ENCODE measurements at regions not wholly inside any gene's neighbourhood (a gene's known extent, or its start where the extent isn't known, plus 50 kb on each side); places are given as distances from the start of the nearest gene placed in this dataset.

DNA sequence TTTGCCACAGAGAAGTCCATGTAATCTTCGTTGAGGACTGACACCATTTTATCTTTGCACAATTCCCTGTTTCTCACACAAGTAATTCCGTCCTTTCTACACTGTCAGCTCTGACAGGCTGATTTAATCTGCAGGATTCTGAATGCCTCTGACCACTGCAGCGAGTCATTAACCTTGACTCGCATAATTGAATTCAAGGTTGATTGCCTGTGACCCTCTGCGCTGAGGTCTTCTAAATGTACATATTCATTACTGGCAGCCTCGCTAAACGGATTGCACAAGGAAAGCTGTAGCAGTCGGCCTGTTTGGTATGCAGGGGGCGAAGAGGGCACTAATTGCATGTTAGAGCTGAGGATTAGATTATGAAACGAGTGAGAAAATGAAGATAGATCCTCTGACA lies 147.8 kb downstream of the SHOX2 start:
- Histone ChIP-seq H3K36me3 (ENCODE audit: control insufficient read depth, insufficient read depth, low read length) (no peaks in the 10 kb centered on the region), H3K9ac (ENCODE audit: insufficient read depth, low read length) (no peak overlapping the region), H3K79me2 (ENCODE audit: control insufficient read depth, insufficient read depth, low read length) (no peaks in the 10 kb centered on the region), H2AFZ (ENCODE audit: low read length) (no peak overlapping the region), H3K9me3 (ENCODE audit: control insufficient read depth, insufficient read depth, low read depth, low read length) (no peaks in the 10 kb centered on the region), H4K20me1 (ENCODE audit: control insufficient read depth, extremely low read depth, insufficient read depth, low read length) (no peaks in the 10 kb centered on the region), H3K27ac (ENCODE audit: insufficient read depth, low read length) (no peak overlapping the region), H3K4me3 (replicated peaks in 1 of 4; ENCODE audit: control extremely low read depth in 1 of 4, insufficient read depth in 1 of 4, low read depth in 3 of 4, low read length in 4 of 4) (no peak overlapping the region), H3K27me3 (ENCODE audit: control insufficient read depth, insufficient read depth, low read length) (no peaks in the 10 kb centered on the region), H3K4me1 (ENCODE audit: control insufficient read depth, extremely low read depth, insufficient read depth, low read length) (no peaks in the 10 kb centered on the region), H3K4me2 (ENCODE audit: extremely low read depth, insufficient read depth, low read length) (no peak overlapping the region)
- no peak for DNase-seq (ENCODE audit: low read depth in 2 of 2)
- no peak for TF ChIP-seq EZH2 (IDR thresholded peaks at IDR 0.05; ENCODE audit: low read length, missing control alignments)
- TF ChIP-seq, protein P1, sequence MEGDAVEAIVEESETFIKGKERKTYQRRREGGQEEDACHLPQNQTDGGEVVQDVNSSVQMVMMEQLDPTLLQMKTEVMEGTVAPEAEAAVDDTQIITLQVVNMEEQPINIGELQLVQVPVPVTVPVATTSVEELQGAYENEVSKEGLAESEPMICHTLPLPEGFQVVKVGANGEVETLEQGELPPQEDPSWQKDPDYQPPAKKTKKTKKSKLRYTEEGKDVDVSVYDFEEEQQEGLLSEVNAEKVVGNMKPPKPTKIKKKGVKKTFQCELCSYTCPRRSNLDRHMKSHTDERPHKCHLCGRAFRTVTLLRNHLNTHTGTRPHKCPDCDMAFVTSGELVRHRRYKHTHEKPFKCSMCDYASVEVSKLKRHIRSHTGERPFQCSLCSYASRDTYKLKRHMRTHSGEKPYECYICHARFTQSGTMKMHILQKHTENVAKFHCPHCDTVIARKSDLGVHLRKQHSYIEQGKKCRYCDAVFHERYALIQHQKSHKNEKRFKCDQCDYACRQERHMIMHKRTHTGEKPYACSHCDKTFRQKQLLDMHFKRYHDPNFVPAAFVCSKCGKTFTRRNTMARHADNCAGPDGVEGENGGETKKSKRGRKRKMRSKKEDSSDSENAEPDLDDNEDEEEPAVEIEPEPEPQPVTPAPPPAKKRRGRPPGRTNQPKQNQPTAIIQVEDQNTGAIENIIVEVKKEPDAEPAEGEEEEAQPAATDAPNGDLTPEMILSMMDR (conservative IDR thresholded peaks at IDR 0.05 in 1 of 2, IDR thresholded peaks at IDR 0.05 in 1 of 2; ENCODE audit: low read depth in 1 of 2, low read length in 2 of 2) = no peak

DNA sequence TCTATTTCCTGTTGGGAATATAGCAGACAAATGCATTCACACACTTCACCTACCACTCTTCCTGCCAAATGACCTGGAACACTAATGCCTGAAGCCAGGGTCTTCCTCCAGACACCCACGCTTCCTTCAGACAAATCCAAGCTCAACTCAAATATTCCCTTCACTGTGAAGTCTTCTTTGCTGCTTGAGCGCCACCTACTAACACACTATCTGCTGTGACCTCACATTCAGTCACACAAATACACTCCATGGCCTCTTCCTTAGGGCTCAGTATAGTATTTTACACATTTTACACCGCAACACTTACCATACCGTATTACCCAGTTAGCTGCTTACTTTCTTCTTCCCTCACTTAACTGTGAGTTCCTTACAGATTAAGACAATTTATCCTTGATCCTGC lies 149.4 kb downstream of the SHOX2 start:
- no peak overlapping the region for H2AFZ ChIP-seq (ENCODE audit: low read length)
- no peak overlapping the region for H3K4me2 ChIP-seq (ENCODE audit: extremely low read depth, insufficient read depth, low read length)
- DNase-seq (ENCODE audit: low read depth in 2 of 2) = no peak
- no peaks in the 10 kb centered on the region for H3K79me2 ChIP-seq (ENCODE audit: control insufficient read depth, insufficient read depth, low read length)
- no peaks in the 10 kb centered on the region for H3K36me3 ChIP-seq (ENCODE audit: control insufficient read depth, insufficient read depth, low read length)
- no peak overlapping the region for H3K9ac ChIP-seq (ENCODE audit: insufficient read depth, low read length)
- no peaks in the 10 kb centered on the region for H3K27me3 ChIP-seq (ENCODE audit: control insufficient read depth, insufficient read depth, low read length)
- TF ChIP-seq, protein P1 (conservative IDR thresholded peaks at IDR 0.05 in 1 of 2, IDR thresholded peaks at IDR 0.05 in 1 of 2; ENCODE audit: low read depth in 1 of 2, low read length in 2 of 2) = no peak
- no peak for TF ChIP-seq EZH2 (IDR thresholded peaks at IDR 0.05; ENCODE audit: low read length, missing control alignments)
- H3K4me3 ChIP-seq (replicated peaks in 1 of 4; ENCODE audit: control extremely low read depth in 1 of 4, insufficient read depth in 1 of 4, low read depth in 3 of 4, low read length in 4 of 4) = no peak overlapping the region
- H3K27ac ChIP-seq (ENCODE audit: insufficient read depth, low read length) = no peak overlapping the region
- no peaks in the 10 kb centered on the region for H3K4me1 ChIP-seq (ENCODE audit: control insufficient read depth, extremely low read depth, insufficient read depth, low read length)
- H4K20me1 ChIP-seq (ENCODE audit: control insufficient read depth, extremely low read depth, insufficient read depth, low read length) = no peaks in the 10 kb centered on the region
- H3K9me3 ChIP-seq (ENCODE audit: control insufficient read depth, insufficient read depth, low read depth, low read length) = no peaks in the 10 kb centered on the region

DNA sequence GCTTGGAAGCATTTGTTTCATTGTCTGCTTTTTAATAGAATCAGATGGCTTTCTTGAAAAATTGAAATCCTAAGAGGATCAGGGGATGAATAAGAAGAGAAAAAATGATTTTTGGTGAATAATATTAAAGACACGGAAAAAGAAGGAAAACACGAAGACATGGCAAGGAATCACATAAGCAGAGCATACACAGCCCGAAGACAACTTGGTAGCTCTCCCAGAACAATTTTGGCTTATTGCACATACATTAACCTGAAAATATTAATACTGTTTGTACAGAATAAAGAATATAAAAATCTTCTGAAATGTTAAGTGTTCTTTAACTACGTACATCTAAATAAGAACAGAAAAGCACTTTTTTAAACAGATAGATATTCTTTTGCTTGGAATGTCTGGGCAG lies 150.0 kb downstream of the SHOX2 start:
- Histone ChIP-seq H3K27me3 (ENCODE audit: control insufficient read depth, insufficient read depth, low read length) (no peaks in the 10 kb centered on the region), H2AFZ (ENCODE audit: low read length) (no peak overlapping the region), H3K36me3 (ENCODE audit: control insufficient read depth, insufficient read depth, low read length) (no peaks in the 10 kb centered on the region), H3K4me1 (ENCODE audit: control insufficient read depth, extremely low read depth, insufficient read depth, low read length) (no peaks in the 10 kb centered on the region), H3K4me2 (ENCODE audit: extremely low read depth, insufficient read depth, low read length) (no peak overlapping the region), H4K20me1 (ENCODE audit: control insufficient read depth, extremely low read depth, insufficient read depth, low read length) (no peaks in the 10 kb centered on the region), H3K27ac (ENCODE audit: insufficient read depth, low read length) (no peak overlapping the region), H3K4me3 (replicated peaks in 1 of 4; ENCODE audit: control extremely low read depth in 1 of 4, insufficient read depth in 1 of 4, low read depth in 3 of 4, low read length in 4 of 4) (no peak overlapping the region), H3K79me2 (ENCODE audit: control insufficient read depth, insufficient read depth, low read length) (no peaks in the 10 kb centered on the region), H3K9me3 (ENCODE audit: control insufficient read depth, insufficient read depth, low read depth, low read length) (no peaks in the 10 kb centered on the region), H3K9ac (ENCODE audit: insufficient read depth, low read length) (no peak overlapping the region)
- DNase-seq (ENCODE audit: low read depth in 2 of 2) = no peak
- TF ChIP-seq, protein P1 (conservative IDR thresholded peaks at IDR 0.05 in 1 of 2, IDR thresholded peaks at IDR 0.05 in 1 of 2; ENCODE audit: low read depth in 1 of 2, low read length in 2 of 2) = no peak
- TF ChIP-seq EZH2 (IDR thresholded peaks at IDR 0.05; ENCODE audit: low read length, missing control alignments) = no peak
